ENCODE measurements at regions not wholly inside any gene's neighbourhood (a gene's known extent, or its start where the extent isn't known, plus 50 kb on each side); places are given as distances from the start of the nearest gene placed in this dataset.
"Not testable (repeated sequence)": the region's sequence is repeated elsewhere in the genome, so short reads cannot be mapped to it uniquely, and the experiment has no call there.

GRCh38 chr1:89436856-89437255 lies 73.0 kb downstream of the GBP6 start:
- no peaks in the 10 kb centered on the region for H3K27me3 ChIP-seq
- no peak overlapping the region for H3K4me3 ChIP-seq
- H3K4me1 ChIP-seq: peaks cover 0 to under 1% (median 0%) of the 10 kb centered on the region in 3 donors
- TF ChIP-seq CTCF (IDR thresholded peaks at IDR 0.05): no peak
- no peak for TF ChIP-seq POLR2A (IDR thresholded peaks at IDR 0.05)
- H3K36me3 ChIP-seq: no peaks in the 10 kb centered on the region
- peaks cover 0 to 27% (median 13%) of the 10 kb centered on the region in 3 donors for H3K9me3 ChIP-seq
- intact Hi-C loops (cut with DNase I): no loop called here
- DNase-seq: no peak
- 81 to 87% methylated on average over 2 of the region's 7 CpGs for WGBS, 2 donors
- H3K27ac ChIP-seq: no peak overlapping the region

GRCh38 chr1:89438301-89438700 lies 74.4 kb downstream of the GBP6 start:
- H3K4me1 ChIP-seq; H3K4me3 ChIP-seq; intact Hi-C loops (cut with DNase I); H3K27me3 ChIP-seq; DNase-seq; H3K27ac ChIP-seq; H3K36me3 ChIP-seq: not testable (repeated sequence)
- H3K9me3 ChIP-seq: peaks cover 0 to 27% (median 13%) of the 10 kb centered on the region in 3 donors
- WGBS, 2 donors: 90 to 96% methylated on average over 5 of the region's 5 CpGs

- Histone ChIP-seq H3K9me3 (peaks cover 0 to 27% (median 13%) of the 10 kb centered on the region in 3 donors), H3K27ac (no peak overlapping the region), H3K4me1 (peaks cover 0 to 28% (median 0%) of the 10 kb centered on the region in 3 donors), H3K27me3 (no peaks in the 10 kb centered on the region), H3K36me3 (no peaks in the 10 kb centered on the region), H3K4me3 (no peak overlapping the region)
- WGBS, 2 donors: 40% methylated on average over 1 of the region's 2 CpGs; no CpG with 5 or more reads in 1 of the 2 donors
- intact Hi-C loops (cut with DNase I): no loop called here
- no peak for TF ChIP-seq POLR2A (IDR thresholded peaks at IDR 0.05)
- no peak for TF ChIP-seq CTCF (IDR thresholded peaks at IDR 0.05)
- no peak for DNase-seq
These were observed 77.1 kb downstream of the GBP6 start for GRCh38 chr1:89440911-89441310.

- intact Hi-C loops (cut with DNase I): no loop called here
- DNase-seq: no peak
- TF ChIP-seq CTCF (IDR thresholded peaks at IDR 0.05) (no peak), POLR2A (IDR thresholded peaks at IDR 0.05) (no peak)
- no peaks in the 10 kb centered on the region for H3K36me3 ChIP-seq
- H3K9me3 ChIP-seq: peaks cover 0 to 4% (median 0%) of the 10 kb centered on the region in 3 donors
- no peaks in the 10 kb centered on the region for H3K27me3 ChIP-seq
- no peak overlapping the region for H3K4me3 ChIP-seq
- peaks cover 0 to 48% (median 4%) of the 10 kb centered on the region in 3 donors for H3K4me1 ChIP-seq
- peak overlapping the region in 3 of 4 donors; percentile 1 to 75 (median 72) for H3K27ac ChIP-seq
These were observed 79.8 kb upstream of the LRRC8B start for GRCh38 chr1:89444791-89445190.

- no peak for DNase-seq
- H3K27ac ChIP-seq: peak overlapping the region in 3 of 4 donors; percentile 11 to 90 (median 74)
- H3K27me3 ChIP-seq: no peaks in the 10 kb centered on the region
- TF ChIP-seq POLR2A (IDR thresholded peaks at IDR 0.05) (no peak), CTCF (IDR thresholded peaks at IDR 0.05) (no peak)
- WGBS, 2 donors: 25 to 40% methylated on average over 2 of the region's 2 CpGs
- H3K9me3 ChIP-seq: no peaks in the 10 kb centered on the region
- H3K4me3 ChIP-seq: no peak overlapping the region
- peaks cover 6 to 62% (median 10%) of the 10 kb centered on the region in 3 donors for H3K4me1 ChIP-seq
- intact Hi-C loops (cut with DNase I): loop anchor here (5.0 kb wide), 2 partner anchors 89 to 454 kb away; partner anchors contain the start of gene GBP6
- no peaks in the 10 kb centered on the region for H3K36me3 ChIP-seq
These were observed 73.6 kb upstream of the LRRC8B start for GRCh38 chr1:89451011-89451410.

Data from esophagus squamous epithelium (tissue), 5 donors.